ENCODE measurements at regions not wholly inside any gene's neighbourhood (a gene's known extent, or its start where the extent isn't known, plus 50 kb on each side); places are given as distances from the start of the nearest gene placed in this dataset.

DNA sequence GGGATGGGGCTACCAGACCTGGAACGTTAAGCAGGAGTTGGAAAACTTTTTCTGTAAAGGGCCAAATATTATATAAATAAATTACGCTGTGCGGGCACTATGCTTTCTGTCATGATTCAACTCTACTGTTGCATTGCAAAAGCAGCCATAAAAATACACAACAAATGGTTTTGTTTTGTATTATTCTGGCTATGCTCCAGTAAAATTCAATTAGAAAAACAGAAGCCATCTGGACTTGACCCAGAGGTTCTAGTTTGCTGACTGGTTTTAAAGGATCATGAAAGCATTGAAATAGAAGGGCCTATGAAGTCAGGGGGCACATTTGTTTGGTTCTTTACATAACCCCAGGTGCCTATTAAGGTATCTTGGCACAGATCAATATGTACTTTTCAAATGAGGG is 647.4 kb upstream of the LMCD1 start:
- no peaks in the 10 kb centered on the region for H3K4me1 ChIP-seq (ENCODE audit: control insufficient read depth in 1 of 2, insufficient read depth in 2 of 2, low read length in 2 of 2)
- no peak overlapping the region for H4K8ac ChIP-seq (ENCODE audit: low read depth, low read length)
- no peak for DNase-seq
- H3K14ac ChIP-seq (ENCODE audit: low read length): no peak overlapping the region
- H3K4ac ChIP-seq (ENCODE audit: low read depth, low read length): no peak overlapping the region
- no peak overlapping the region for H3K4me3 ChIP-seq (ENCODE audit: low read depth, low read length)
- H3K27ac ChIP-seq (ENCODE audit: low read depth, low read length): no peak overlapping the region
- no peak overlapping the region for H3K18ac ChIP-seq (ENCODE audit: low read length)
- H3K36me3 ChIP-seq (ENCODE audit: control insufficient read depth in 1 of 2, insufficient read depth in 2 of 2, low read length in 2 of 2): no peaks in the 10 kb centered on the region
- no peaks in the 10 kb centered on the region for H3K79me2 ChIP-seq (ENCODE audit: control insufficient read depth, insufficient read depth, low read length, poor library complexity)
- no peak overlapping the region for H3K9ac ChIP-seq (ENCODE audit: low read length)
- no peak overlapping the region for H3K4me2 ChIP-seq (ENCODE audit: low read length)
- H2BK12ac ChIP-seq (ENCODE audit: low read length): no peak overlapping the region
- no peak overlapping the region for H3K23ac ChIP-seq (ENCODE audit: low read length)
- H4K91ac ChIP-seq (ENCODE audit: low read depth, low read length): no peak overlapping the region
- H2AFZ ChIP-seq (ENCODE audit: insufficient read depth, low read length, poor library complexity): no peak overlapping the region
- H4K12ac ChIP-seq (ENCODE audit: low read depth, low read length): no peak overlapping the region
- WGBS (ENCODE audit: extremely low coverage, insufficient coverage, insufficient read length): no CpG with 5 or more reads among the region's 3 CpGs
- no peaks in the 10 kb centered on the region for H3K9me3 ChIP-seq (ENCODE audit: insufficient read depth, low read depth, low read length)
- no peaks in the 10 kb centered on the region for H3K79me1 ChIP-seq (ENCODE audit: low read length)
- H2BK5ac ChIP-seq (ENCODE audit: low read depth, low read length, poor library complexity): no peak overlapping the region
- H2BK120ac ChIP-seq (ENCODE audit: insufficient read depth, low read length, poor library complexity): no peak overlapping the region
- no peaks in the 10 kb centered on the region for H3K27me3 ChIP-seq (ENCODE audit: insufficient read depth, low read length)
- no peak overlapping the region for H2AK5ac ChIP-seq (ENCODE audit: low read length)

- Histone ChIP-seq H2AFZ (ENCODE audit: insufficient read depth, low read length, poor library complexity) (no peak overlapping the region), H3K4me2 (ENCODE audit: low read length) (no peak overlapping the region), H4K8ac (ENCODE audit: low read depth, low read length) (no peak overlapping the region), H3K4ac (ENCODE audit: low read depth, low read length) (no peak overlapping the region), H3K27ac (ENCODE audit: low read depth, low read length) (no peak overlapping the region), H3K4me3 (ENCODE audit: low read depth, low read length) (no peak overlapping the region), H3K36me3 (ENCODE audit: control insufficient read depth in 1 of 2, insufficient read depth in 2 of 2, low read length in 2 of 2) (no peaks in the 10 kb centered on the region), H3K4me1 (ENCODE audit: control insufficient read depth in 1 of 2, insufficient read depth in 2 of 2, low read length in 2 of 2) (no peaks in the 10 kb centered on the region), H3K18ac (ENCODE audit: low read length) (no peak overlapping the region), H2BK12ac (ENCODE audit: low read length) (no peak overlapping the region), H3K79me2 (ENCODE audit: control insufficient read depth, insufficient read depth, low read length, poor library complexity) (no peaks in the 10 kb centered on the region), H3K14ac (ENCODE audit: low read length) (no peak overlapping the region), H4K12ac (ENCODE audit: low read depth, low read length) (no peak overlapping the region), H3K79me1 (ENCODE audit: low read length) (no peaks in the 10 kb centered on the region), H3K9me3 (ENCODE audit: insufficient read depth, low read depth, low read length) (no peaks in the 10 kb centered on the region), H3K27me3 (ENCODE audit: insufficient read depth, low read length) (no peaks in the 10 kb centered on the region), H2BK5ac (ENCODE audit: low read depth, low read length, poor library complexity) (no peak overlapping the region), H2BK120ac (ENCODE audit: insufficient read depth, low read length, poor library complexity) (no peak overlapping the region), H4K91ac (ENCODE audit: low read depth, low read length) (no peak overlapping the region), H2AK5ac (ENCODE audit: low read length) (no peak overlapping the region), H3K9ac (ENCODE audit: low read length) (no peak overlapping the region), H3K23ac (ENCODE audit: low read length) (no peak overlapping the region)
- WGBS (ENCODE audit: extremely low coverage, insufficient coverage, insufficient read length): no CpG with 5 or more reads among the region's 5 CpGs
- DNase-seq: no peak
Observed at GRCh38 chr3:7854721-7855120, 646.9 kb upstream of the LMCD1 start.

- Histone ChIP-seq H3K4me3 (ENCODE audit: low read depth, low read length) (no peak overlapping the region), H3K4me2 (ENCODE audit: low read length) (no peak overlapping the region), H4K91ac (ENCODE audit: low read depth, low read length) (no peak overlapping the region), H2AFZ (ENCODE audit: insufficient read depth, low read length, poor library complexity) (no peak overlapping the region), H3K4me1 (ENCODE audit: control insufficient read depth in 1 of 2, insufficient read depth in 2 of 2, low read length in 2 of 2) (no peaks in the 10 kb centered on the region), H2BK120ac (ENCODE audit: insufficient read depth, low read length, poor library complexity) (no peak overlapping the region), H3K4ac (ENCODE audit: low read depth, low read length) (no peak overlapping the region), H3K9me3 (ENCODE audit: insufficient read depth, low read depth, low read length) (no peaks in the 10 kb centered on the region), H3K14ac (ENCODE audit: low read length) (no peak overlapping the region), H3K23ac (ENCODE audit: low read length) (no peak overlapping the region), H3K79me1 (ENCODE audit: low read length) (no peaks in the 10 kb centered on the region), H3K27me3 (ENCODE audit: insufficient read depth, low read length) (no peaks in the 10 kb centered on the region), H2BK12ac (ENCODE audit: low read length) (no peak overlapping the region), H4K8ac (ENCODE audit: low read depth, low read length) (no peak overlapping the region), H2AK5ac (ENCODE audit: low read length) (no peak overlapping the region), H3K27ac (ENCODE audit: low read depth, low read length) (no peak overlapping the region), H3K9ac (ENCODE audit: low read length) (no peak overlapping the region), H4K12ac (ENCODE audit: low read depth, low read length) (no peak overlapping the region), H3K36me3 (ENCODE audit: control insufficient read depth in 1 of 2, insufficient read depth in 2 of 2, low read length in 2 of 2) (no peaks in the 10 kb centered on the region), H2BK5ac (ENCODE audit: low read depth, low read length, poor library complexity) (no peak overlapping the region), H3K18ac (ENCODE audit: low read length) (no peak overlapping the region), H3K79me2 (ENCODE audit: control insufficient read depth, insufficient read depth, low read length, poor library complexity) (no peaks in the 10 kb centered on the region)
- WGBS (ENCODE audit: extremely low coverage, insufficient coverage, insufficient read length): no CpG with 5 or more reads among the region's 4 CpGs
- no peak for DNase-seq
Observed at GRCh38 chr3:7865611-7866010, 636.0 kb upstream of the LMCD1 start.

DNA sequence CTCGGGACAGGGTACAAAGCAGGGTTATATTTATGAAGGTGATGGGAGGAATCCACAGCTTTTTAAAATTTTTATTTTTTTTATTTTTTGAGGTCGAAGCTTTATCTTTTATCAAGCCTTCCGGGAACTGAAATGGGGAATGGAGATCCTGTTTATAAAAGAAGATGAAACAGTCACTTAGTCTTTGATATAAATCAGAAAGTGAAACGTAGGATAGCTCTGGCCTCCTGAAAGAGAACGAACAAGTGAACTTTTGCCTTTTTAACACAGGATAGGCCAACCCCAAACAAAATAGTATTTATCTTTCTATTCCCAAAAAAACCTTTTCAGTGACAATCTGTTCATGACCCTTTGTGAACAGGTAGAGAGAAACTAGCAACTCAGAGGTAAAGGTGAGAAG is 634.0 kb upstream of the LMCD1 start:
- Histone ChIP-seq H3K9me3 (ENCODE audit: insufficient read depth, low read depth, low read length) (no peaks in the 10 kb centered on the region), H3K27ac (ENCODE audit: low read depth, low read length) (no peak overlapping the region), H3K4me3 (ENCODE audit: low read depth, low read length) (no peak overlapping the region), H4K12ac (ENCODE audit: low read depth, low read length) (no peak overlapping the region), H4K8ac (ENCODE audit: low read depth, low read length) (no peak overlapping the region), H3K18ac (ENCODE audit: low read length) (no peak overlapping the region), H2BK5ac (ENCODE audit: low read depth, low read length, poor library complexity) (no peak overlapping the region), H3K4ac (ENCODE audit: low read depth, low read length) (no peak overlapping the region), H2AFZ (ENCODE audit: insufficient read depth, low read length, poor library complexity) (no peak overlapping the region), H2BK120ac (ENCODE audit: insufficient read depth, low read length, poor library complexity) (no peak overlapping the region), H3K14ac (ENCODE audit: low read length) (no peak overlapping the region), H3K79me2 (ENCODE audit: control insufficient read depth, insufficient read depth, low read length, poor library complexity) (no peaks in the 10 kb centered on the region), H2AK5ac (ENCODE audit: low read length) (no peak overlapping the region), H3K4me2 (ENCODE audit: low read length) (no peak overlapping the region), H4K91ac (ENCODE audit: low read depth, low read length) (no peak overlapping the region), H3K9ac (ENCODE audit: low read length) (no peak overlapping the region), H2BK12ac (ENCODE audit: low read length) (no peak overlapping the region), H3K79me1 (ENCODE audit: low read length) (no peaks in the 10 kb centered on the region), H3K27me3 (ENCODE audit: insufficient read depth, low read length) (no peaks in the 10 kb centered on the region), H3K4me1 (ENCODE audit: control insufficient read depth in 1 of 2, insufficient read depth in 2 of 2, low read length in 2 of 2) (no peaks in the 10 kb centered on the region), H3K23ac (ENCODE audit: low read length) (no peak overlapping the region), H3K36me3 (ENCODE audit: control insufficient read depth in 1 of 2, insufficient read depth in 2 of 2, low read length in 2 of 2) (no peaks in the 10 kb centered on the region)
- WGBS (ENCODE audit: extremely low coverage, insufficient coverage, insufficient read length): no CpG with 5 or more reads among the region's 5 CpGs
- no peak for DNase-seq

All from trophoblast cell (in vitro differentiated cells and primary cell).